Mesenchymal stem cell (in vitro differentiated cells and primary cell): ENCODE measurements at regions not wholly inside any gene's neighbourhood (a gene's known extent, or its start where the extent isn't known, plus 50 kb on each side); places are given as distances from the start of the nearest gene placed in this dataset.

Experiments used
- DNase-seq: peaks from one replicate; pipeline ENCODE4 v3.0.0-alpha.2; 2013
- H2AFZ ChIP-seq: one replicate; pipeline ENCODE4 v1.6.1; 2013; ENCODE audit warnings: low read depth, mild to moderate bottlenecking, control low read depth, inconsistent platforms, low read length, moderate library complexity
- H2AK5ac ChIP-seq: 2 replicates; pipeline ENCODE4 v1.6.1; 2013; ENCODE audit warnings: low read length, moderate library complexity, mild to moderate bottlenecking, inconsistent platforms; ENCODE audit not compliant: severe bottlenecking
- H2BK120ac ChIP-seq: one replicate; pipeline ENCODE4 v1.6.1; 2013; ENCODE audit warnings: low read depth, mild to moderate bottlenecking, inconsistent platforms, low read length, moderate library complexity
- H2BK12ac ChIP-seq, 2 experiments: one replicate each; pipeline ENCODE4 v1.6.1; 2013; ENCODE audit warnings: inconsistent platforms in 2 of 2, low read length in 2 of 2, mild to moderate bottlenecking in 2 of 2, moderate library complexity in 2 of 2, control low read depth in 1 of 2
- H2BK15ac ChIP-seq: one replicate; pipeline ENCODE4 v1.6.1; 2013; ENCODE audit warnings: mild to moderate bottlenecking, low read depth, inconsistent platforms; ENCODE audit not compliant: poor library complexity, severe bottlenecking
- H2BK5ac ChIP-seq: 2 replicates; pipeline ENCODE4 v1.6.1; 2013; ENCODE audit warnings: low read depth, mild to moderate bottlenecking, low read length, control low read depth, inconsistent platforms; ENCODE audit not compliant: poor library complexity, severe bottlenecking
- H3K14ac ChIP-seq, 2 experiments: one replicate each; pipeline ENCODE4 v1.6.1; 2013; ENCODE audit warnings: inconsistent platforms in 2 of 2, low read length in 2 of 2, control low read depth in 1 of 2, mild to moderate bottlenecking in 1 of 2, moderate library complexity in 1 of 2
- H3K18ac ChIP-seq, 2 experiments: one replicate each; pipeline ENCODE4 v1.6.1; 2013; ENCODE audit warnings: inconsistent platforms in 2 of 2, low read length in 2 of 2, control low read depth in 1 of 2, low read depth in 1 of 2, mild to moderate bottlenecking in 1 of 2
- H3K23ac ChIP-seq, 2 experiments: one replicate each; pipeline ENCODE4 v1.6.1; 2013; ENCODE audit warnings: inconsistent platforms in 2 of 2, low read length in 2 of 2, mild to moderate bottlenecking in 2 of 2, moderate library complexity in 2 of 2, control low read depth in 1 of 2
- H3K27ac ChIP-seq: 2 replicates; pipeline ENCODE4 v1.5.1; 2013; ENCODE audit warnings: mild to moderate bottlenecking, moderate library complexity, low read length, control low read depth, inconsistent platforms; ENCODE audit not compliant: poor library complexity, severe bottlenecking
- H3K27me3 ChIP-seq, 2 experiments: 2 replicates each; pipeline versions ENCODE4 v1.6.1 to v1.7.0; 2013; ENCODE audit warnings: low read length in 2 of 2, mild to moderate bottlenecking in 2 of 2, moderate library complexity in 2 of 2, control low read depth in 1 of 2, inconsistent platforms in 1 of 2; ENCODE audit not compliant: control insufficient read depth in 1 of 2, insufficient read depth in 1 of 2
- H3K36me3 ChIP-seq, 2 experiments: 2 replicates each; pipeline versions ENCODE4 v1.6.1 to v1.7.0; 2013; ENCODE audit warnings: low read length in 2 of 2, control low read depth in 1 of 2, inconsistent platforms in 1 of 2, low read depth in 1 of 2, mild to moderate bottlenecking in 1 of 2; ENCODE audit not compliant: insufficient read depth in 2 of 2, control insufficient read depth in 1 of 2
- H3K4ac ChIP-seq, 2 experiments: one replicate each; pipeline ENCODE4 v1.6.1; 2013; ENCODE audit warnings: inconsistent platforms in 2 of 2, low read length in 2 of 2, mild to moderate bottlenecking in 2 of 2, moderate library complexity in 2 of 2, control low read depth in 1 of 2, low read depth in 1 of 2
- H3K4me1 ChIP-seq: 2 replicates; pipeline ENCODE4 v1.6.1; 2013; ENCODE audit warnings: low read depth, low read length, control low read depth; ENCODE audit not compliant: control insufficient read depth, insufficient read depth
- H3K4me2 ChIP-seq: 2 replicates; pipeline ENCODE4 v1.6.1; 2013; ENCODE audit warnings: low read length, mild to moderate bottlenecking, inconsistent platforms; ENCODE audit not compliant: poor library complexity, severe bottlenecking
- H3K4me3 ChIP-seq, 2 experiments: 2 replicates each; pipeline versions ENCODE4 v1.5.1 to v1.7.0; 2013; ENCODE audit warnings: low read length in 2 of 2, mild to moderate bottlenecking in 2 of 2, control low read depth in 1 of 2, low read depth in 1 of 2; ENCODE audit not compliant: insufficient read depth in 1 of 2
- H3K79me1 ChIP-seq: replicated peaks from 2 replicates; pipeline ENCODE4 v1.6.1; 2013; ENCODE audit warnings: mild to moderate bottlenecking, control low read depth, low read length, inconsistent platforms; ENCODE audit not compliant: poor library complexity, severe bottlenecking
- H3K9ac ChIP-seq: 2 replicates; pipeline ENCODE4 v1.7.0; 2013; ENCODE audit warnings: mild to moderate bottlenecking, low read length, moderate library complexity
- H3K9me3 ChIP-seq: 2 replicates; pipeline ENCODE4 v1.7.0; 2013; ENCODE audit warnings: mild to moderate bottlenecking, low read length; ENCODE audit not compliant: control insufficient read depth
- H4K8ac ChIP-seq: one replicate; pipeline ENCODE4 v1.6.1; 2013; ENCODE audit warnings: inconsistent platforms, mild to moderate bottlenecking, low read length, moderate library complexity
- H4K91ac ChIP-seq: one replicate; pipeline ENCODE4 v1.6.1; 2013; ENCODE audit warnings: mild to moderate bottlenecking, low read length, inconsistent platforms
- WGBS: methylation state at CpG from one replicate; pipeline ENCODE4 v1.1.7; 2013; ENCODE audit warnings: mixed read lengths; 5-methylcytosine and 5-hydroxymethylcytosine counted together

- Histone ChIP-seq H3K9me3 (peaks cover 14% of the 10 kb centered on the region), H2AK5ac (no peak overlapping the region), H3K9ac (no peak overlapping the region), H3K4ac (no peak overlapping the region), H3K36me3 (no peaks in the 10 kb centered on the region), H3K4me3 (no peak overlapping the region), H2BK120ac (no peak overlapping the region), H3K4me2 (no peak overlapping the region), H3K23ac (no peak overlapping the region), H3K4me1 (no peaks in the 10 kb centered on the region), H3K14ac (no peak overlapping the region), H2BK5ac (no peak overlapping the region), H4K91ac (no peak overlapping the region), H2AFZ (no peak overlapping the region), H3K18ac (no peak overlapping the region), H3K27ac (no peak overlapping the region), H3K79me1 (no peaks in the 10 kb centered on the region), H2BK15ac (no peak overlapping the region), H2BK12ac (no peak overlapping the region), H3K27me3 (no peaks in the 10 kb centered on the region), H4K8ac (no peak overlapping the region)
- 71% methylated on average over 5 of the region's 5 CpGs for WGBS
- DNase-seq, result no peak
Measured at GRCh38 chr7:153440715-153441114, 611.5 kb upstream of the DPP6 start.

- H2BK120ac ChIP-seq, result no peak overlapping the region
Measured at GRCh38 chr7:153443032-153443701, 609.0 kb upstream of the DPP6 start.

GRCh38 chr7:153444641-153445040 lies 607.6 kb upstream of the DPP6 start:
- peaks cover 6% of the 10 kb centered on the region for H3K9me3 ChIP-seq
- DNase-seq, result no peak
- H4K8ac ChIP-seq, result no peak overlapping the region
- H2AK5ac ChIP-seq, result no peak overlapping the region
- H3K27me3 ChIP-seq, result no peaks in the 10 kb centered on the region
- no peak overlapping the region for H3K14ac ChIP-seq
- H2BK12ac ChIP-seq, result no peak overlapping the region
- no peak overlapping the region for H2BK5ac ChIP-seq
- H2BK15ac ChIP-seq, result no peak overlapping the region
- no peak overlapping the region for H3K4me3 ChIP-seq
- no peak overlapping the region for H3K27ac ChIP-seq
- no peaks in the 10 kb centered on the region for H3K4me1 ChIP-seq
- no peak overlapping the region for H4K91ac ChIP-seq
- no peak overlapping the region for H2AFZ ChIP-seq
- no peak overlapping the region for H3K9ac ChIP-seq
- no peak overlapping the region for H3K4ac ChIP-seq
- H3K79me1 ChIP-seq, result no peaks in the 10 kb centered on the region
- no peak overlapping the region for H3K4me2 ChIP-seq
- no peak overlapping the region for H2BK120ac ChIP-seq
- H3K36me3 ChIP-seq, result no peaks in the 10 kb centered on the region
- H3K23ac ChIP-seq, result no peak overlapping the region
- WGBS, result 71% methylated on average over 8 of the region's 8 CpGs
- no peak overlapping the region for H3K18ac ChIP-seq

More at GRCh38 chr7:153443032-153443701, 609.0 kb upstream of the DPP6 start:
- H3K9me3 ChIP-seq, result peaks cover 6% of the 10 kb centered on the region
- no peak overlapping the region for H2AFZ ChIP-seq
- H2BK12ac ChIP-seq, result no peak overlapping the region
- no peak overlapping the region for H3K23ac ChIP-seq
- no peak overlapping the region for H2BK15ac ChIP-seq
- no peaks in the 10 kb centered on the region for H3K27me3 ChIP-seq
- DNase-seq, result no peak
- H3K4me1 ChIP-seq, result no peaks in the 10 kb centered on the region
- H3K79me1 ChIP-seq, result no peaks in the 10 kb centered on the region
- no peak overlapping the region for H3K14ac ChIP-seq
- 80% methylated on average over 7 of the region's 7 CpGs for WGBS
- no peak overlapping the region for H3K4me3 ChIP-seq
- no peak overlapping the region for H3K27ac ChIP-seq
- no peak overlapping the region for H4K91ac ChIP-seq
- H3K4me2 ChIP-seq, result no peak overlapping the region
- H3K18ac ChIP-seq, result no peak overlapping the region
- H3K36me3 ChIP-seq, result no peaks in the 10 kb centered on the region
- no peak overlapping the region for H2AK5ac ChIP-seq
- H2BK5ac ChIP-seq, result no peak overlapping the region
- H3K9ac ChIP-seq, result no peak overlapping the region
- H3K4ac ChIP-seq, result no peak overlapping the region
- no peak overlapping the region for H4K8ac ChIP-seq

- Histone ChIP-seq H2BK12ac (no peak overlapping the region), H2BK120ac (no peak overlapping the region), H2BK15ac (no peak overlapping the region), H3K9ac (no peak overlapping the region), H3K27me3 (no peaks in the 10 kb centered on the region), H3K79me1 (no peaks in the 10 kb centered on the region), H3K4me3 (no peak overlapping the region), H2BK5ac (no peak overlapping the region), H3K36me3 (no peaks in the 10 kb centered on the region), H4K91ac (no peak overlapping the region), H3K23ac (no peak overlapping the region), H2AK5ac (no peak overlapping the region), H3K27ac (no peak overlapping the region), H3K4me2 (no peak overlapping the region), H2AFZ (no peak overlapping the region), H4K8ac (no peak overlapping the region), H3K14ac (no peak overlapping the region), H3K18ac (no peak overlapping the region), H3K4ac (no peak overlapping the region), H3K9me3 (peaks cover 6% of the 10 kb centered on the region), H3K4me1 (no peaks in the 10 kb centered on the region)
- 63% methylated on average over 5 of the region's 5 CpGs for WGBS
- no peak for DNase-seq
Measured at GRCh38 chr7:153445641-153446040, 606.6 kb upstream of the DPP6 start.
